ENCODE measurements at regions not wholly inside any gene's neighbourhood (a gene's known extent, or its start where the extent isn't known, plus 50 kb on each side); places are given as distances from the start of the nearest gene placed in this dataset.

GRCh38 chr10:117616179-117616578, 73.6 kb downstream of the EMX2 start (continued):
- no peak for TF ChIP-seq RAD21 (IDR thresholded peaks at IDR 0.05 in 1 of 2, conservative IDR thresholded peaks at IDR 0.05 in 1 of 2; ENCODE audit: low read depth in 2 of 2, low read length in 2 of 2)
- no peak for TF ChIP-seq TCF12 (IDR thresholded peaks at IDR 0.05; ENCODE audit: low read depth, low read length)
- no peak for TF ChIP-seq SIN3A (conservative IDR thresholded peaks at IDR 0.05 in 1 of 2, IDR thresholded peaks at IDR 0.05 in 1 of 2; ENCODE audit: low read depth in 1 of 2, low read length in 2 of 2)
- no peak for TF ChIP-seq RBBP5 (IDR thresholded peaks at IDR 0.05; ENCODE audit: borderline replicate concordance, low read depth, low read length)
- TF ChIP-seq ATF2 (IDR thresholded peaks at IDR 0.05; ENCODE audit: low read length): no peak

Measured in H1 (cell line).